ENCODE measurements at regions not wholly inside any gene's neighbourhood (a gene's known extent, or its start where the extent isn't known, plus 50 kb on each side); places are given as distances from the start of the nearest gene placed in this dataset.

DNA sequence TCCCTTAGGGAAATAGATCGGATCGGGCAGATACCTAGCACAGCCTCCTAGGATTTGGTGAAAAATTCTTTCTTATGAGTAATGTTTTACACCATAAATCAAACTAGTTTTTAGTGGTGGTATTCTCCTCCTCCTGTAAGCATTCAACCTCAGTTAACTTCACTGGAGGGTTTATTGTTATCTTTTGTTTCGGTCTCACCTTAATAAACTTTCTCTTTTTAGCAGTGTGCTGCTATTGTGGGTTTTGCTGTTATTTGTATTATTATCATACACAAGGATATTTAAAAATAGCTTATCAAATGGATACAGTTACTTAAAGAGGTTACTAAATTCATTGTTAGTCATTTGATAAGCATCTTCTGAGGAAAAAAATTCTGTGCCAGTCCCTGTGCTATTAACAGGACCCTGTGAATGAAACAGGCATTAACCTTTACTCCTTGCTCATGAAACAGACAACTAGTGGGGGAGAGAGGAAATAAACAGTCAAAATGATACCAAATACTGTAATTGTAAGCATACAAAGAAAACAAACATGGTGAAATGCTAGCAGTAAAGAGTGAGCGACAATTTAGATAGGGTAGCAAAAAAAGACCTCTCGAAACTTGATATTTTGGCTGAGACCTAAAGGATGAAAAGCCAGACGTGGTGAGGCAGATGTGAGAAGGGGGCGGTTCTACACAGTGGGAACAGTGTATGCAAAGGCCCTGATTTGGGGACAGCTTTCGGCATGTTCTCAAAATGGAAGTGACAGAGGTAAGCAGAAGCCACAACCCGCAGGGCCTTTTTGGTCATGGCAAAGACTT lies 178.7 kb upstream of the SOX5 start:
- H3K9me3 ChIP-seq (ENCODE audit: low read length) = no peaks in the 10 kb centered on the region
- H3K79me2 ChIP-seq (ENCODE audit: low read length) = no peaks in the 10 kb centered on the region
- no peaks in the 10 kb centered on the region for H3K9me2 ChIP-seq (replicated peaks; ENCODE audit: insufficient read depth, low read length)
- H3K4me3 ChIP-seq (ENCODE audit: low read length) = no peak overlapping the region
- no peaks in the 10 kb centered on the region for H3K36me3 ChIP-seq (ENCODE audit: insufficient read depth, low read length)
- no peak overlapping the region for H2AFZ ChIP-seq (ENCODE audit: low read length)
- H3K9ac ChIP-seq (ENCODE audit: low read length) = no peak overlapping the region
- peaks cover 12% of the 10 kb centered on the region for H3K4me1 ChIP-seq (ENCODE audit: low read length)
- no peak for DNase-seq
- H4K20me1 ChIP-seq (ENCODE audit: insufficient read depth, low read depth, low read length) = no peaks in the 10 kb centered on the region
- no peak overlapping the region for H3K27ac ChIP-seq (ENCODE audit: low read length)
- no peaks in the 10 kb centered on the region for H3K27me3 ChIP-seq (ENCODE audit: low read length)
- H3K4me2 ChIP-seq (ENCODE audit: low read depth, low read length, poor library complexity, severe bottlenecking) = no peak overlapping the region

DNA sequence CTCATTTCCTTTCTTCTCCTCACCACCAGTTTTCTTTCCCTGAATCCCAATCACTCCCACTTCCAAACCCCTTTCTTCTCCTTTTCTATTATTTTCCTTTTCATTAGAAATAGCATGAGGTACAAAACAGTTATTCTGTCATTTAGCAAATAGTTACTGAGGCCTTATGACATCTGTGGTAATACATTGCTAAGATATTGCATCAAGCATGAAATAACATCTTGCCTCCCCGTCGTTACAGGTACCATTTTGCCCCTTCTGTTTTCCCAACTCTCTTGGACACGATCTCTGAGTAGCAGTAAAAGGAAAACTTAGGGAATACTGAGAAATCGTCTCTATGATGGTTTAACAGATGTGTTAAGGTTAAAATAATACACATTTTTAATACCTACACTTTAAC lies 175.8 kb upstream of the SOX5 start:
- Histone ChIP-seq H3K9me2 (replicated peaks; ENCODE audit: insufficient read depth, low read length) (no peaks in the 10 kb centered on the region), H4K20me1 (ENCODE audit: insufficient read depth, low read depth, low read length) (no peaks in the 10 kb centered on the region), H3K27me3 (ENCODE audit: low read length) (no peaks in the 10 kb centered on the region), H3K4me2 (ENCODE audit: low read depth, low read length, poor library complexity, severe bottlenecking) (no peak overlapping the region), H3K79me2 (ENCODE audit: low read length) (no peaks in the 10 kb centered on the region), H3K9me3 (ENCODE audit: low read length) (no peaks in the 10 kb centered on the region), H2AFZ (ENCODE audit: low read length) (no peak overlapping the region), H3K4me3 (ENCODE audit: low read length) (no peak overlapping the region), H3K27ac (ENCODE audit: low read length) (no peak overlapping the region), H3K9ac (ENCODE audit: low read length) (no peak overlapping the region), H3K4me1 (ENCODE audit: low read length) (peaks cover 12% of the 10 kb centered on the region), H3K36me3 (ENCODE audit: insufficient read depth, low read length) (no peaks in the 10 kb centered on the region)
- DNase-seq = no peak

DNA sequence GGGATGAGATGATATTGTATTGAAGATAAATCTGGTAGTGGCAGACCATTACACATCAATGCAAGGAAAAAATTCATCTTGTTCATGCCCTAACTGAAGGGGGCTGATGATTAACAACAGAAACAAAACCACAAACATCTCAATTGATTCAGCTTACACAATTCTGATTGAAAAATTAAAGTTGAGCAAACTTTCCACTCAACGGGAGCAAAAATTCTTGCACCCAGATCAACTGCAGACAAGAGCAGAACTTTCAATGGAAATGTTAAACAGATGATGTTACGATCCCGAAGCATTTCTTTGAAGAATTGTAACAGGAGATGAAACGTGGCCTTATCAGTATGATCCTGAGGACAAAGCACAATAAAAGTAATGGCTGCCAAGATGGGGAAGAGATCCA lies 172.4 kb upstream of the SOX5 start:
- Histone ChIP-seq H3K4me1 (ENCODE audit: low read length) (no peaks in the 10 kb centered on the region), H2AFZ (ENCODE audit: low read length) (no peak overlapping the region), H3K36me3 (ENCODE audit: insufficient read depth, low read length) (no peaks in the 10 kb centered on the region), H3K9ac (ENCODE audit: low read length) (no peak overlapping the region), H3K4me2 (ENCODE audit: low read depth, low read length, poor library complexity, severe bottlenecking) (no peak overlapping the region), H4K20me1 (ENCODE audit: insufficient read depth, low read depth, low read length) (no peaks in the 10 kb centered on the region), H3K4me3 (ENCODE audit: low read length) (no peak overlapping the region), H3K27me3 (ENCODE audit: low read length) (no peaks in the 10 kb centered on the region), H3K9me3 (ENCODE audit: low read length) (no peaks in the 10 kb centered on the region), H3K9me2 (replicated peaks; ENCODE audit: insufficient read depth, low read length) (no peaks in the 10 kb centered on the region), H3K27ac (ENCODE audit: low read length) (no peak overlapping the region), H3K79me2 (ENCODE audit: low read length) (no peaks in the 10 kb centered on the region)
- DNase-seq = no peak

DNA sequence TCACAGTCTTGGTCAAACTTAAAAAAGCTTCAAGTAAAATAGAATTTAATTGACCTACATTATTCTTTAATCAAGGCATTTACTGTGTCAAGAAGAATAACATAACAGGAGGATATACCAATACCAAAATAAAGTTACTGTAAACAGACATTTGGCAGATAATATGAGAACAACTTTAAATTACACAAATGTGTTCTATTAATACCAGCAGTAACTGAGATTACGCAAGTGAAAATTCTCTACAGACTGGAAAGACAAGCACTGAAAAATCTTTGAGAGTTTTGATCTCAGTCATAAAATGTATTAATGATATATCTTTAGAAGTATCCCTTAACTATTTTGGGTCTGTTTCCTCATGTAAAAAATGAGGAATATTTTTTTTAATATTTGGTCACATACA lies 169.2 kb upstream of the SOX5 start:
- H3K4me3 ChIP-seq (ENCODE audit: low read length) = no peak overlapping the region
- H2AFZ ChIP-seq (ENCODE audit: low read length) = no peak overlapping the region
- H3K9me2 ChIP-seq (replicated peaks; ENCODE audit: insufficient read depth, low read length) = no peaks in the 10 kb centered on the region
- H3K9me3 ChIP-seq (ENCODE audit: low read length) = no peaks in the 10 kb centered on the region
- H4K20me1 ChIP-seq (ENCODE audit: insufficient read depth, low read depth, low read length) = no peaks in the 10 kb centered on the region
- no peaks in the 10 kb centered on the region for H3K27me3 ChIP-seq (ENCODE audit: low read length)
- no peaks in the 10 kb centered on the region for H3K79me2 ChIP-seq (ENCODE audit: low read length)
- no peak for DNase-seq
- H3K4me2 ChIP-seq (ENCODE audit: low read depth, low read length, poor library complexity, severe bottlenecking) = no peak overlapping the region
- H3K9ac ChIP-seq (ENCODE audit: low read length) = no peak overlapping the region
- no peak overlapping the region for H3K27ac ChIP-seq (ENCODE audit: low read length)
- H3K4me1 ChIP-seq (ENCODE audit: low read length) = no peaks in the 10 kb centered on the region
- H3K36me3 ChIP-seq (ENCODE audit: insufficient read depth, low read length) = no peaks in the 10 kb centered on the region

DNA sequence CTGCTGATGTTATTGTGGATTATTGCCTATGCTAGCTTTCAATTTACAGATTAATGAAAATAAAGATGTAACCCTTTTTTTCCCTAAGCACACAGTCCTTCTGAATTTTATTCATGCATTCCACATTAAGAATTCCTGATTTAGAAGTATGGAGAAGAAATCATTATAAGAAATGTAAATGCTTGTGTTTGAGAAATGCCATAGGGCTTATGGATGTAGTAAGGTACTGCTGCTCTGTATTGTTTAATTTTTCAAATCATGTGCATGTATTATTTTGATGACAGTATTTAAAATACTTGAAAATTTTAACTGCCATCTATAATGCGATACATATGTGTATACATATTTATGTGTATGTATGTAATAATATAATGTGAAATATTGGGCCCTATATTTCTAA lies 167.1 kb upstream of the SOX5 start:
- H3K36me3 ChIP-seq (ENCODE audit: insufficient read depth, low read length) = no peaks in the 10 kb centered on the region
- no peak overlapping the region for H2AFZ ChIP-seq (ENCODE audit: low read length)
- no peak overlapping the region for H3K4me2 ChIP-seq (ENCODE audit: low read depth, low read length, poor library complexity, severe bottlenecking)
- no peaks in the 10 kb centered on the region for H3K4me1 ChIP-seq (ENCODE audit: low read length)
- H3K9me2 ChIP-seq (replicated peaks; ENCODE audit: insufficient read depth, low read length) = no peaks in the 10 kb centered on the region
- H3K79me2 ChIP-seq (ENCODE audit: low read length) = no peaks in the 10 kb centered on the region
- H3K27me3 ChIP-seq (ENCODE audit: low read length) = no peaks in the 10 kb centered on the region
- H3K4me3 ChIP-seq (ENCODE audit: low read length) = no peak overlapping the region
- no peaks in the 10 kb centered on the region for H4K20me1 ChIP-seq (ENCODE audit: insufficient read depth, low read depth, low read length)
- DNase-seq = no peak
- H3K9me3 ChIP-seq (ENCODE audit: low read length) = no peaks in the 10 kb centered on the region
- no peak overlapping the region for H3K9ac ChIP-seq (ENCODE audit: low read length)
- no peak overlapping the region for H3K27ac ChIP-seq (ENCODE audit: low read length)

- no peaks in the 10 kb centered on the region for H4K20me1 ChIP-seq (ENCODE audit: insufficient read depth, low read depth, low read length)
- H3K9ac ChIP-seq (ENCODE audit: low read length) = no peak overlapping the region
- H3K27me3 ChIP-seq (ENCODE audit: low read length) = no peaks in the 10 kb centered on the region
- H3K4me2 ChIP-seq (ENCODE audit: low read depth, low read length, poor library complexity, severe bottlenecking) = no peak overlapping the region
- H3K9me2 ChIP-seq (replicated peaks; ENCODE audit: insufficient read depth, low read length) = no peaks in the 10 kb centered on the region
- H3K79me2 ChIP-seq (ENCODE audit: low read length) = no peaks in the 10 kb centered on the region
- no peak overlapping the region for H2AFZ ChIP-seq (ENCODE audit: low read length)
- no peaks in the 10 kb centered on the region for H3K4me1 ChIP-seq (ENCODE audit: low read length)
- no peak for DNase-seq
- H3K36me3 ChIP-seq (ENCODE audit: insufficient read depth, low read length) = no peaks in the 10 kb centered on the region
- no peak overlapping the region for H3K27ac ChIP-seq (ENCODE audit: low read length)
- no peak overlapping the region for H3K4me3 ChIP-seq (ENCODE audit: low read length)
- H3K9me3 ChIP-seq (ENCODE audit: low read length) = no peaks in the 10 kb centered on the region
These were observed 164.2 kb upstream of the SOX5 start for GRCh38 chr12:24113701-24114100.

DNA sequence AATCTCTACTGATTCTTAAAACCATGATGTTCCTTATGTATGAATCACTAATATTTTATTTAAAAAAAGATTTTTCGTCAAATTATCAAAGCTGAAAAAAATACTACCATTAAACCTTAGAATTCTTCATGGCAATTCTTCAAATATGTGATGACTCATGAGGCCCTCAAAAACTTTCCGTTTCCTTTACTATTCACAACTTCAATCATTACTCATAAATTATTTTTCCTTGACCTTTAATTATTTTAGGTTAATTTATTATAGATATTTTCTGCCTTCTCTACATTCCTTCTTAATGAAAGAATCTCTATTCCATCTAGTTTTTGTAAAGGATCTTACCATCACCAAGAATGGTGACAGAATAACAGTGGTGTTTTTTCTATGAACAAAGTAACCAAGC lies 162.1 kb upstream of the SOX5 start:
- DNase-seq = no peak
- no peak overlapping the region for H3K4me2 ChIP-seq (ENCODE audit: low read depth, low read length, poor library complexity, severe bottlenecking)
- H3K9me3 ChIP-seq (ENCODE audit: low read length) = no peaks in the 10 kb centered on the region
- no peaks in the 10 kb centered on the region for H3K4me1 ChIP-seq (ENCODE audit: low read length)
- no peak overlapping the region for H3K27ac ChIP-seq (ENCODE audit: low read length)
- no peaks in the 10 kb centered on the region for H3K79me2 ChIP-seq (ENCODE audit: low read length)
- no peak overlapping the region for H3K9ac ChIP-seq (ENCODE audit: low read length)
- H4K20me1 ChIP-seq (ENCODE audit: insufficient read depth, low read depth, low read length) = no peaks in the 10 kb centered on the region
- no peaks in the 10 kb centered on the region for H3K36me3 ChIP-seq (ENCODE audit: insufficient read depth, low read length)
- H2AFZ ChIP-seq (ENCODE audit: low read length) = no peak overlapping the region
- H3K4me3 ChIP-seq (ENCODE audit: low read length) = no peak overlapping the region
- H3K9me2 ChIP-seq (replicated peaks; ENCODE audit: insufficient read depth, low read length) = no peaks in the 10 kb centered on the region
- H3K27me3 ChIP-seq (ENCODE audit: low read length) = no peaks in the 10 kb centered on the region

- DNase-seq = no peak
- Histone ChIP-seq H4K20me1 (ENCODE audit: insufficient read depth, low read depth, low read length) (no peaks in the 10 kb centered on the region), H3K9me2 (replicated peaks; ENCODE audit: insufficient read depth, low read length) (no peaks in the 10 kb centered on the region), H3K4me3 (ENCODE audit: low read length) (no peak overlapping the region), H3K79me2 (ENCODE audit: low read length) (no peaks in the 10 kb centered on the region), H3K27ac (ENCODE audit: low read length) (no peak overlapping the region), H3K9ac (ENCODE audit: low read length) (no peak overlapping the region), H2AFZ (ENCODE audit: low read length) (no peak overlapping the region), H3K27me3 (ENCODE audit: low read length) (no peaks in the 10 kb centered on the region), H3K4me2 (ENCODE audit: low read depth, low read length, poor library complexity, severe bottlenecking) (no peak overlapping the region), H3K36me3 (ENCODE audit: insufficient read depth, low read length) (no peaks in the 10 kb centered on the region), H3K9me3 (ENCODE audit: low read length) (no peaks in the 10 kb centered on the region), H3K4me1 (ENCODE audit: low read length) (no peaks in the 10 kb centered on the region)
These were observed 161.6 kb upstream of the SOX5 start for GRCh38 chr12:24111086-24111485.
